NCI-H2227 (cell line): ENCODE measurements at regions not wholly inside any gene's neighbourhood (a gene's known extent, or its start where the extent isn't known, plus 50 kb on each side); places are given as distances from the start of the nearest gene placed in this dataset.

Source experiments
- DNase-seq: peaks from one replicate; lab custom pipeline; 2025; ENCODE audit not compliant: unreplicated experiment; lab: John Stamatoyannopoulos, UW

- DNase-seq, result no peak
Observed at GRCh38 chr9:129231022-129231739, 53.1 kb upstream of the IER5L start.

DNA sequence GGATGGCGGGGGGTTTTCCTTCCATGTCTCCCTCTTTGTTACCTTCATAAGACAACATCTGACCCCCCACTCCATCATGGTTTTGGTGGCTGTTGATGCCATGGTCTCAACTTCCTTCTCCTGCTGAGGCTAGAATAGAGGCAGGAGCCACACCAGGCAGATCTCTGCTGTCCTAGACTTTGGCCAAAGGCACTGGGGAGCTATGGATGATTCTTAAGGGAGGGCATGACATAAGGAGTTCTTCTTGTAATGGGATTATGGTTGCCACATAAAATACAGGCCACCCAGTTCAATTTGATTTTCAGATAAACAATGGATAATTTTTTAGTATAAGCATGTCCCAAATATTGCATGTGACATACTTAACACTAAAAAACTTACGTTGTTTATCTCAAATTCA is 52.2 kb upstream of the IER5L start:
- no peak for DNase-seq
